ENCODE measurements at regions not wholly inside any gene's neighbourhood (a gene's known extent, or its start where the extent isn't known, plus 50 kb on each side); places are given as distances from the start of the nearest gene placed in this dataset.

DNA sequence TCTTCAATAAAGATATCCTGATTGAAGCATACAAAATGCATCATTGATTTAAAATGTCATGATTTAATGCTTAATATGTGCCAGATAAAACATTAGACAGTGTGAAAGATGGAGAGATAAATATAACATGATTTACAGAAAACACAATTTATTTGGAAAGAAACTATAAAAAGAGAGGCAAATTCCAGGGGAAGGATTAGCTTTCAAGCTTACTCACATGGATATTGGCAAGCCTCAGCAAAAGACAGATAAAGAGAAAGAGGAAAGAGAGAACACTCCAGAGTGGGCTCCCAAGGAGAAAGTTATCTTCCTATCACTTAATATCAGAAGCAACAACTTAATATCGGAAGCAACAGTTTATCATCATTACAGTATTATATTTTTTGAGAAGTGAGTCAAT lies 1036.5 kb downstream of the SQOR start:
- TF ChIP-seq, protein P1, sequence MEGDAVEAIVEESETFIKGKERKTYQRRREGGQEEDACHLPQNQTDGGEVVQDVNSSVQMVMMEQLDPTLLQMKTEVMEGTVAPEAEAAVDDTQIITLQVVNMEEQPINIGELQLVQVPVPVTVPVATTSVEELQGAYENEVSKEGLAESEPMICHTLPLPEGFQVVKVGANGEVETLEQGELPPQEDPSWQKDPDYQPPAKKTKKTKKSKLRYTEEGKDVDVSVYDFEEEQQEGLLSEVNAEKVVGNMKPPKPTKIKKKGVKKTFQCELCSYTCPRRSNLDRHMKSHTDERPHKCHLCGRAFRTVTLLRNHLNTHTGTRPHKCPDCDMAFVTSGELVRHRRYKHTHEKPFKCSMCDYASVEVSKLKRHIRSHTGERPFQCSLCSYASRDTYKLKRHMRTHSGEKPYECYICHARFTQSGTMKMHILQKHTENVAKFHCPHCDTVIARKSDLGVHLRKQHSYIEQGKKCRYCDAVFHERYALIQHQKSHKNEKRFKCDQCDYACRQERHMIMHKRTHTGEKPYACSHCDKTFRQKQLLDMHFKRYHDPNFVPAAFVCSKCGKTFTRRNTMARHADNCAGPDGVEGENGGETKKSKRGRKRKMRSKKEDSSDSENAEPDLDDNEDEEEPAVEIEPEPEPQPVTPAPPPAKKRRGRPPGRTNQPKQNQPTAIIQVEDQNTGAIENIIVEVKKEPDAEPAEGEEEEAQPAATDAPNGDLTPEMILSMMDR (IDR thresholded peaks at IDR 0.05) = no peak
- no peak for TF ChIP-seq POLR2A (IDR thresholded peaks at IDR 0.05)

Data from lower leg skin (tissue), 3 donors.